ENCODE measurements at regions not wholly inside any gene's neighbourhood (a gene's known extent, or its start where the extent isn't known, plus 50 kb on each side); places are given as distances from the start of the nearest gene placed in this dataset.

DNA sequence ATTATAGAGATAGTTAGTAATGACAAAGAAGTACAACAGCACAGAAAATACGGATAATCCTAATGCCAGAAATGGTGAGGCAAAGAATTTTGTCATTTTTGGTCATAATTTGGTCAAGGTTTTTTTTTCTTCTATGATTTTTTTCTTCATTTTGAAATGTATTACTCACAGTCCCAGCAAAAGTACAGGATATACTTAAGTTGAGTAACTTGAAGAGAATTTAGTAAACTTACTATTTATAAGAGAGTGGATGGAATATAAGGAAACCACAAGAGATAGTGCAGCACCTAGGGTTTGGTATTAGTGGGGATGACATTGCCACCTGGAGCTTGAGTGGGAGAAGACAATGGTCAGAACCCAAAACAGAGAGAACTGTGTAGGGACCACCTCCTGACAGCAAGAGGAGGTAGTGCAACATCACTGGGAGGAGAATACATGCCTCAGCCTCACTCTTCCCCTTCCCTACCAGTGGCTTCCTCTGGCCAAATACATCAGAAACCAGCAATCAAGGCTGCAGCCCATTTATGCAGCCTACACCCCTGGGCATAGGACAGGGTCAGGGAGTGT, 434.5 kb upstream of the TRPC7 start:
- Mint-ChIP-seq H3K4me3 (no peak overlapping the region), H3K27me3 (no peaks in the 10 kb centered on the region), H3K9me3 (no peaks in the 10 kb centered on the region), H3K36me3 (no peaks in the 10 kb centered on the region), H3K27ac (no peak overlapping the region), H3K4me1 (ENCODE audit: low read depth in 2 of 2) (no peaks in the 10 kb centered on the region)
- ATAC-seq (no peak), DNase-seq (ENCODE audit: low spot score) (no peak)

DNA sequence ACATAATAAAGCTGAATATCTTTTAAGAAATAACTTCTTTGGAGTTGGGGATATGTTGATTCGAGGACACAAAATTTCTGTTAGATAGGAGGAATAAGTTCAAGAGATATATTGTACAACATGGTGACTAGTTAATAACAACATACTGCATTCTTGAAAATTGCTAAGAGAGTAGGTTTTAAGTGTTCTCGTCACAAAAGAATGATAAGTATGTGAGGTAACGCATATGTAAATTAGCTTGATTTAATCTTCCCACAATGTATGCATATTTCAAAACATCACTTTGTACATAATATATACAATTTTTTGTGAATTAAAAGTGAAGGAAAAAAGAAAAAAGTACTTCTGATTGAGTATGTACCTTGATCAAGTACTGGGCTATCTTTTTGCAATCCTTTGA, 428.0 kb upstream of the TRPC7 start:
- Mint-ChIP-seq H3K4me3 (no peak overlapping the region), H3K9me3 (no peaks in the 10 kb centered on the region), H3K27me3 (no peaks in the 10 kb centered on the region)

DNA sequence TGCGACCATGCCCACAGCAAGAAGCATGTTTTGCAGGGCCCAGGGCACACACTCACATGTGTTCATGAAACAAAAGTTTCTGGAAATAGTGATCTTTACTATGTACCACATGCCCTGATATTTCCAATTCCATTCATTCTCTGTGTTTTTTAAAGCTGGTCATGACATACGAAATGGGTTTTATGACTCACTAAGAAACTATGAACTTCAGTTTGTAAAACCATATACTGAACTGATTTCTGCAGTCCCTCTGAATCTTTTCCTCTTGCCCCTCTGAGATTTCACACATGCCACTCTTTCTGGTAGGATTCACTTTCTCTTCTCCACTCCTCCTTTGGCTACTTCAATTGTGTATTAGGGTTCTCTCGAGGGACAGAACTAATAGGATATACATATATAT, 416.1 kb upstream of the TRPC7 start:
- no peak overlapping the region for H3K27ac Mint-ChIP-seq
- DNase-seq (ENCODE audit: low spot score) (no peak), ATAC-seq (no peak)
- H3K27me3 Mint-ChIP-seq = no peaks in the 10 kb centered on the region
- peaks cover 8% of the 10 kb centered on the region for H3K9me3 Mint-ChIP-seq
- no peak overlapping the region for H3K4me3 Mint-ChIP-seq
- no peaks in the 10 kb centered on the region for H3K4me1 Mint-ChIP-seq (ENCODE audit: low read depth in 2 of 2)
- H3K36me3 Mint-ChIP-seq = no peaks in the 10 kb centered on the region

More for the DNA sequence above, 428.0 kb upstream of the TRPC7 start:
- no peaks in the 10 kb centered on the region for H3K4me1 Mint-ChIP-seq (ENCODE audit: low read depth in 2 of 2)
- H3K36me3 Mint-ChIP-seq = no peaks in the 10 kb centered on the region
- H3K27ac Mint-ChIP-seq = no peak overlapping the region
- no peak for ATAC-seq
- no peak for DNase-seq (ENCODE audit: low spot score)

DNA sequence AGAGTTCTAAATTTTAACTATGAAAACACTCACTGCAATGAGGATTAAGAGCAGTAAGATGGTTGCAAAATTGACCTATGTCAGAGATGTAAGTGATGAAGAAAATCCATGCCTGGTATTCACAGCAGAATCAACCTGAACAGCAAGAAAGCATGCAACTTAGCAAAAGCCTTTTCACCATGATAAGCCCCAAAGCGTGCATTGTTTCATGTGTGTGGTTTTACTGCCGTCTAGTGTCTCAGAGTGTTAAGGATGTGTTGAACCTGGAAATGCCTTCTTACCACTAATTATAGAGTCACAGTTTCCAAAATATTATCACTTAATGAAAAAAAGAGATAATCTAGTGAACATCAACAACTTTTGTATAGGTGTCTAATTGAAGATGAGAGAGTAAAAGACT, 415.2 kb upstream of the TRPC7 start:
- DNase-seq (ENCODE audit: low spot score) = no peak
- peaks cover 8% of the 10 kb centered on the region for H3K9me3 Mint-ChIP-seq
- H3K27ac Mint-ChIP-seq = no peak overlapping the region
- H3K4me3 Mint-ChIP-seq = no peak overlapping the region
- H3K27me3 Mint-ChIP-seq = no peaks in the 10 kb centered on the region
- H3K36me3 Mint-ChIP-seq = no peaks in the 10 kb centered on the region
- H3K4me1 Mint-ChIP-seq (ENCODE audit: low read depth in 2 of 2) = no peaks in the 10 kb centered on the region
- no peak for ATAC-seq

DNA sequence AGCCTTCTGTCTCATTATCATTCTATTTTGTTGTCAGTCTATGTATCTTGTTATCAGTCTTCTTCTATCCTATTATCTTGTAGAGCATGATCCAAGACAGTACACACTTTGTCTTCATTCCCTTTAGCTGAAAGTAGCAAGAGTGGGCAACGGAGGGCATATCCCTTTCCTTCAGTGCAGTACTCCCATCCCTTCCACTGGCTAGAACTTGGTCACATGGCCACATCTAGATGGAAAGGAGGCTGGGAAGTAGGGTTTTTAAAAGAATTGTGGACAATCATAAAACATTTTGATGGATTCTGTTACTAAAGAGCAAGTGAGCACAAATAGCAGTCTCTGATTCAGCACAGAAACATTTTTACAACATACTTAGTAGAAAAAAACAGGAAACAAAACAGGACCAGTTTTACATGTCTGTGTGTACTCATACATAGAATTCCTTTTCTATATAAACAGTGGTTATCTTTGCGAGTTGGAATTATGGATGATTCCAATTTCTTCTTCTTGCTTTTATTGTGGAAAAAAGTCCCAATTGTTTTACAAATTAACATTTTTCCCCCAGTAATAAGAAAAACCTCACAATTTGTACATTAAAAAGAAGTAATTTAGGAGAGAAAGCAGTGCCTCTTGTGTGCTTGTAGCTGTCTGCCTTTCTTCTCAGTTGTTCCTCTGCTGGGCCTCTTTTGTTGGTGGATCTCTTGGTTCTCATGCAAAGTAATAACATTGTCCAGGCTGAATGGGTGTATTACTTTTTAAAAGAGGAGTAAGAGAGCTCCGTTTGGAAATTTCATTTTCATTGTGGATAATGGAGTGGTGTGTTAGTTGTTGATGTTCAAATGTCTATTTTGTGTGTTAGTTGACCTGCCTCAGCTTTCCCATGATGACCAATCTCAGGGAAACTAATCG, 410.9 kb upstream of the TRPC7 start:
- Mint-ChIP-seq H3K36me3 (no peaks in the 10 kb centered on the region), H3K27ac (no peak overlapping the region), H3K27me3 (no peaks in the 10 kb centered on the region), H3K4me3 (no peak overlapping the region), H3K4me1 (ENCODE audit: low read depth in 2 of 2) (no peaks in the 10 kb centered on the region), H3K9me3 (peaks cover 4% of the 10 kb centered on the region)
- no peak for ATAC-seq
- no peak for DNase-seq (ENCODE audit: low spot score)

DNA sequence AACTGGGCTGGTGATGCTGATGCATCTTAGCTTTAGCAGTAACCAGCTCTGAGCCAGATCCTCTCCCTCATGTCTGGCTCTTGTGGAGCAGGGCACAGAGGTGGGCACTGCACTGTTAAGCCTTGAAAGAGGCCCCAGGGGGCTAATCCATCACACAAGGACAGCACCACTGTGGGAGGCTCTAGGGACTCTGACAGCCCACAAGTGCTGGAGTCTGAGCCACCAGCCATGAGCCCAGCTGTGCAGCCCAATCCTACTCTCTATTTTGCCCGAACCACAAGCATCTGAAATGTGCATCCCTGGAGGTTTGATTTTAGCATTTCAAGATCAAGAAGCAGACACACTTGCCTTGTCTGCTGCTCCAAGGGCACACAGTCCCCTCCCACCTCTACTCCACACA, 407.1 kb upstream of the TRPC7 start:
- Mint-ChIP-seq H3K4me3 (no peak overlapping the region), H3K4me1 (ENCODE audit: low read depth in 2 of 2) (no peaks in the 10 kb centered on the region), H3K36me3 (no peaks in the 10 kb centered on the region), H3K27ac (no peak overlapping the region), H3K9me3 (peaks cover 8% of the 10 kb centered on the region), H3K27me3 (no peaks in the 10 kb centered on the region)
- no peak for ATAC-seq
- DNase-seq (ENCODE audit: low spot score) = no peak

DNA sequence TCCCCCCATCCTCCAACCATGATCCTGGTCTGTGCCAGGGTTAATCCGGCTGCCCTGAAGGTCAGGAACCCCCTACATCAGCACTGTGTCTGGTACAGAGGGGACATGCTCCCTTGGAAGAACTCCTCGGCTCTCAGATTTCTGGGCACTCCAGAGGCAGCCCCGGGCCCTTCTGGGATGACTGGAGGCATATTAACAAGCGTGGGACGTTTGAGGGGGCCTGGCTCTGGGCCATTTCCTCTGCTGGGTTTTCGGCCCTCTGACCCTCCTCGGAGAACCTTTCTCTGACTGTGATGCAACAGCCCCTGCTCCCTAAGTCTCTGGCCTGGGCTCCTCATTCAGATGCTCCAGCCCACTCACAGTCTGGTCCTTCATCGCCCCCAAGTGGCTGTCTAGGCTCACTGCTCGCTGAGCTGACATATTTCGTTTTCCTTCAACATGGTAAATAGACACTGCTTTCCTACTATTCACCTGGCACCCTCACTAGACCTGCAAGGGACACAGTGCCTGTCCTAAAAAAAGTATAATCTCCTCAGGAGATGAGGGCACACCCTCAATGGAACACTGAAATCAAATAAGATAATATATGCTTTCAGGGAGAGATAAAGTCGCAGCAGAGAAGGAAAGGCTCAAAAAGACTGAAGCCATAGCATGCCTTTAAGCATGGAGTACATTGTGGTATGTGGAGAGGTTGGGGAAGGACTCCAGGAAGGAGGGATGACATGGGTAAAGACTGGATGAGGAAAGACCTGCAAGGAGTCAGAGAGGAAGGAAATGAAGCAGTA, 404.7 kb upstream of the TRPC7 start:
- peaks cover 7% of the 10 kb centered on the region for H3K9me3 Mint-ChIP-seq
- no peak overlapping the region for H3K27ac Mint-ChIP-seq
- H3K36me3 Mint-ChIP-seq = no peaks in the 10 kb centered on the region
- no peak overlapping the region for H3K4me3 Mint-ChIP-seq
- DNase-seq (ENCODE audit: low spot score) (no peak), ATAC-seq (peak in 1 of 2 donors; percentile 34)
- no peaks in the 10 kb centered on the region for H3K27me3 Mint-ChIP-seq
- H3K4me1 Mint-ChIP-seq (ENCODE audit: low read depth in 2 of 2) = no peaks in the 10 kb centered on the region

DNA sequence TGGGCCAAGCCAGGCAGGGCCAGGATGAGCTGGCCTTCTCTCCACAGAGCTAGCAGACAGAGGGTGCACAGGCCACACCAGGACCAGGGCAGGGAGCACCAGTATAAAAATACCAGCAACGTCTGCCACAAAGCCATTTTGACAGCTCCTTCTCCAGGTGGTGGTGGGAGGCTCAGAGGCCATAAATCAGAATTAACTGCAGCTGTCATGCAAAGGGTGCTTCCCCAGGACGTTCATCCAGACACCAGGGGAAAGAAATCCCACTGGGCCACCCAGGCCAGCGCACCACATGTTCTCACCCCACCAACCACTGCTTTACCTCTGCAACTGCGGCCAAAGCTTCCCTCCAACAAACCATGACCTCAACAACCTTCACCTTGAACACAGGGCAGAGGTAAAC, 403.7 kb upstream of the TRPC7 start:
- Mint-ChIP-seq H3K27ac (no peak overlapping the region), H3K36me3 (no peaks in the 10 kb centered on the region), H3K27me3 (no peaks in the 10 kb centered on the region), H3K4me1 (ENCODE audit: low read depth in 2 of 2) (no peaks in the 10 kb centered on the region), H3K9me3 (peaks cover 7% of the 10 kb centered on the region), H3K4me3 (no peak overlapping the region)
- DNase-seq (ENCODE audit: low spot score) (no peak), ATAC-seq (no peak)

DNA sequence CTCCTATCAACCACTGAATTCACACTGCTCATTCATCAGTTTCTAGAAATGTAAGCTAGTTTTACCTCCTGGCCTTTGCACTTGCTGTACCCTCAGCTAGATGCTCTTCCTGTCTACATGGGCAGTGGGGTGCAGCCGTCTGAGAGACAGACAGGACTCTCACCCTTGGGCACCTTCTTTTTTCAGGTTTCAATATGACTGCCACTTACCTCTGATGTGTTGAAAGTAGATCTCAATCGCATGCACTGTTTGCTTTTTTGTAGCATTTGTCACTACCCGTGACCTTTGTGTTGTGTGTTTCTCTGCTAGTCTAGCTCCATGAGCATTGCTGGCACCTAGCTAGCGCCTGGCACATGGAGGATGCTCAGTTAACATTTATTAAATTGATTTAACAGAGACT, 403.1 kb upstream of the TRPC7 start:
- peaks cover 7% of the 10 kb centered on the region for H3K9me3 Mint-ChIP-seq
- ATAC-seq = no peak
- no peaks in the 10 kb centered on the region for H3K27me3 Mint-ChIP-seq
- no peak overlapping the region for H3K4me3 Mint-ChIP-seq
- DNase-seq (ENCODE audit: low spot score) = no peak
- no peaks in the 10 kb centered on the region for H3K4me1 Mint-ChIP-seq (ENCODE audit: low read depth in 2 of 2)
- no peaks in the 10 kb centered on the region for H3K36me3 Mint-ChIP-seq
- no peak overlapping the region for H3K27ac Mint-ChIP-seq

DNA sequence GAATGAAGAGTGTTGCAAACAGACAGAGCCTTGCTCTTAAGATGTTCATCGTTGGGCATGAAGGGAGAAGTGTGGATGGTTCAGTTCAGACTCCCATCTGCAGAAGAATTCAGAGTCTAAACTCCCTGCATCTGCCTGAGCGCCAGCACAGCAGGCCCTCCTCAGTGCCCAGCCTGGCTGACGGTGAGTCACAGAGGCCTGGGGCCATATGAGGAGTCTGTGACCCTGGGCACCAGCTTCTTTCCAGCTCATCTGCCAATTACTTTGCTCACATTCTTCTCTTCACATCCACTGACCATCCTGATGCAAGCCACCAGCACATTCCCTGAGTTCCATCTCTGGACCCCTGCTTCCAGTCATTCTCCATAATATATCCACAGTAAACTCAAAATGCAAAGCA, 401.1 kb upstream of the TRPC7 start:
- Mint-ChIP-seq H3K36me3 (no peaks in the 10 kb centered on the region), H3K27me3 (no peaks in the 10 kb centered on the region), H3K4me1 (ENCODE audit: low read depth in 2 of 2) (no peaks in the 10 kb centered on the region), H3K27ac (no peak overlapping the region), H3K4me3 (no peak overlapping the region), H3K9me3 (peaks cover 7% of the 10 kb centered on the region)
- DNase-seq (ENCODE audit: low spot score) (no peak), ATAC-seq (no peak)

DNA sequence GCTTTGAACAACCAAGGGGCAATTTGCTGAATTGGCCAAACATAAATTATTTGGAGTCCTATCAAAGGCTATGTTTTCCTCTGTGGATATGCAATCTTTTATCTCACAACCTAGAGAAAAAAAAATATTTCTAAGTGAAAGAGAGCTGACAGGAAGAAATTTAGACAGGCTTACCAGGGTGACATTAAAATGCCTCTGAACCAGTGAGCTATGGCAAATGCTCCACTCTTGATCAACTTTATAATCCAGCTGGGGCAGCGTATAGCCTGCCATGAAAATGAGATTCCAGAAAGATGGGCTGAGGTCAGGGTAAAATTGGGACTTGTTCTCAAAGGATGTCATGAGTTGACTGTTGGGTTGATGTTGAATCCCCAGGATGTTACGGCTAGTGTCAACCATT, 399.3 kb upstream of the TRPC7 start:
- Mint-ChIP-seq H3K36me3 (no peaks in the 10 kb centered on the region), H3K4me1 (ENCODE audit: low read depth in 2 of 2) (no peaks in the 10 kb centered on the region), H3K27me3 (no peaks in the 10 kb centered on the region), H3K4me3 (no peak overlapping the region), H3K27ac (no peak overlapping the region), H3K9me3 (peaks cover 9% of the 10 kb centered on the region)
- DNase-seq (ENCODE audit: low spot score) (no peak), ATAC-seq (no peak)

DNA sequence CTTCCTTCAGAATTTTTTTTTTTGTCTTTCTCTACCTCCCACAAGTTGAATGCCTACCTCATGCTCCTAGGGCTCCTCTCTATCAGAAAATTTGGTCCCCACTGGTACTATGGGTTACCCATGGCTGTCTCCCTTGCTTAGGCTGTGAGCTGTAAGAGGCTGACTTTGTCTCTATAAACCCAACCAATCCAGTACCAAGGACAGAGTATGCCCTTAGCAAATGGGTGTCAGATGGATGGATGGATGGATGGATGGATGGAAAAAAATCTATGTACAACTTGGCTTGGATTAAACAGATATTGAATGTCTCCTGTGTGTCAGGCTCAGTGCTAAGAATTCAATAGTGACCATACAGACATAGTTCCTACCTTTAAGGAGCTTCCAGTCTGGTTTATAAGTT, 398.2 kb upstream of the TRPC7 start:
- Mint-ChIP-seq H3K4me1 (ENCODE audit: low read depth in 2 of 2) (no peaks in the 10 kb centered on the region), H3K27ac (no peak overlapping the region), H3K27me3 (no peaks in the 10 kb centered on the region), H3K36me3 (no peaks in the 10 kb centered on the region), H3K4me3 (no peak overlapping the region), H3K9me3 (peaks cover 9% of the 10 kb centered on the region)
- DNase-seq (ENCODE audit: low spot score) (no peak), ATAC-seq (no peak)

DNA sequence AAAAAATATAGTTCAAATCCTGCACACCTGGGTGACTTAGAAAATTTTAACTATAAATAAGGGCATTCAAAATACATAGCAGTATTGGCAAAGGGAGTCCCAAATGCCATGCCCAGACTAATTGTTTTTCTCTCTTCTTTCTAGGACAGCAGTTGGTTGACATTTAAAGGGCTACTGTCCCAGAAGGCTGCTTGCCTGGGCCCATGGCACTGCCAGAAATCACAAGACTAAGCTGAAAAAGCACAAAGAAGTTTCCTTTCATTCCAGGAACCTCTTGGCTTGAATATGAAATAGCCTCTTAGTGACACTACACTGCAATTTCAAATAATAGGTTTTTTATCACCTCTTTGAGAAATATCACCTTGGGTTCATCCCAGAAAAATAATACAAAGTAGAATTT, 388.9 kb upstream of the TRPC7 start:
- Mint-ChIP-seq H3K9me3 (peaks cover 8% of the 10 kb centered on the region), H3K36me3 (no peaks in the 10 kb centered on the region), H3K4me3 (no peak overlapping the region), H3K4me1 (ENCODE audit: low read depth in 2 of 2) (no peaks in the 10 kb centered on the region), H3K27me3 (no peaks in the 10 kb centered on the region), H3K27ac (no peak overlapping the region)
- no peak for ATAC-seq
- DNase-seq (ENCODE audit: low spot score) = no peak

DNA sequence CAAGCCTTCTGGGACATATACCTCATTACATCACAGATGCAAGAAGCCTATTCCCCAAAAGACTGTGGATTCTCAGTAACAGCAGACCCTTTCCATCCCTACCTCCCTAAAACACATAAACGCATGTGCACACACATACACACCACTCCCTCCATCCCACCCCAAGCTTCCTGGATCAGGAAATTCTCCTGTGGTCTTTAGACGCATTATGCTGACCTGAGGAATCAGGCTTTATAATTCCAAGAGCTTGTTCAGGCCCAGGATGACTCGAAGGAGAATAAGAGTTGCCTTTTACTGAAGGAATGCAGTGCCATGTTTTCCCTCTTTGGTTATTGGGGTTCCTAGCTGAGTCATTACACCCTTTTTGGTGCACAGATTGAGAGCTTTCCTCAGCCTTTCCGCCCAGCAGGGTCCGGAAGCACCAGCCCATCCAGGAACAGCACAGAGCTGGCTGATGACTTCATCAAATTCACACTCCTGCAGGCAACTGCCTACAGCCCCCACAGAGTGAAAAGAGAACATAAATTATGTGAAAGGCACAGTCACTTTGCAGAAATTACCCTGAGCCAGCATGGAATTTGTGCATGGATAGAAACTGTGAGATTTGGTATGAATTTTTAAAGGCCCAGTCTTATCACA, 385.0 kb upstream of the TRPC7 start:
- H3K4me1 Mint-ChIP-seq (ENCODE audit: low read depth in 2 of 2) = no peaks in the 10 kb centered on the region
- no peak overlapping the region for H3K27ac Mint-ChIP-seq
- H3K4me3 Mint-ChIP-seq = no peak overlapping the region
- DNase-seq (ENCODE audit: low spot score) = no peak
- no peaks in the 10 kb centered on the region for H3K27me3 Mint-ChIP-seq
- no peaks in the 10 kb centered on the region for H3K36me3 Mint-ChIP-seq
- peaks cover 8% of the 10 kb centered on the region for H3K9me3 Mint-ChIP-seq
- ATAC-seq = no peak
